Thyroid gland (tissue), 4 donors: ENCODE measurements at regions not wholly inside any gene's neighbourhood (a gene's known extent, or its start where the extent isn't known, plus 50 kb on each side); places are given as distances from the start of the nearest gene placed in this dataset. TPM values are rescaled to one million over a fixed set of nuclear protein-coding genes. Genes with fewer than 3 reads are reported as not detected.
A peak's percentile ranks its signal among the peaks of the same experiment; 100 is the strongest.

ENCODE experiments used
- DNase-seq, 2 donors: peaks; one replicate each; pipeline ENCODE4 v3.0.0-alpha.2; 2019
- H3K27ac ChIP-seq, 3 donors: fragments of 200-600 bp; sonication (generic); 1 replicate in 2 of 3; 2 replicates in 1 of 3; pipeline ENCODE4 v1.5.1; 2016 to 2019; ENCODE audit warnings: mild to moderate bottlenecking in 1 of 3, moderate library complexity in 1 of 3
- H3K27me3 ChIP-seq: fragments of 200-600 bp; sonication (generic); one replicate; pipeline ENCODE4 v1.5.1; 2019
- H3K36me3 ChIP-seq, 2 donors: fragments of 200-600 bp; sonication (generic); one replicate each; pipeline ENCODE4 v1.5.1; 2016 to 2019
- H3K4me1 ChIP-seq, 2 donors: fragments of 200-600 bp; sonication (generic); one replicate each; pipeline ENCODE4 v1.5.1; 2017 to 2019
- H3K4me3 ChIP-seq, 3 donors: fragments of 200-600 bp; sonication (generic); replicated peaks in 1 of 3; 1 replicate in 2 of 3; 2 replicates in 1 of 3; pipeline ENCODE4 v1.5.1; 2016; ENCODE audit warnings: mild to moderate bottlenecking in 1 of 3
- H3K9me3 ChIP-seq: fragments of 200-600 bp; sonication (generic); one replicate; pipeline ENCODE4 v1.5.1; 2017
- CTCF ChIP-seq, 6 experiments: fragments of 200-600 bp in 3 of 6; fragments of 450-650 bp in 3 of 6; sonication (generic) in 3 of 6; IDR thresholded peaks; one replicate each; pipeline ENCODE4 v1.5.1; 2016 to 2019; ENCODE audit warnings: antibody characterized with exemption in 6 of 6, mild to moderate bottlenecking in 2 of 6, inconsistent platforms in 1 of 6, moderate library complexity in 1 of 6
- POLR2A ChIP-seq, 2 donors: fragments of 450-650 bp; IDR thresholded peaks; one replicate each; pipeline ENCODE4 v1.6.1; 2017; ENCODE audit warnings: antibody characterized with exemption in 2 of 2, mild to moderate bottlenecking in 2 of 2, moderate library complexity in 1 of 2
- WGBS, 2 donors: methylation state at CpG; one replicate each; pipeline ENCODE4 v1.1.5; 2017; 5-methylcytosine and 5-hydroxymethylcytosine counted together
- intact Hi-C: fragments of 100-400 bp; cut with DNase I; formaldehyde crosslinking; loops from one replicate; pipeline ENCODE4 v1.15.1; 2023
- small RNA-seq: library from RNA; depleted of rRNA; stranded (forward); fragments of <200 nt; gene quantifications from one replicate; pipeline ENCODE3, GENCODE V24; 2016

GRCh38 chr3:111485086-111485485 is 56.9 kb upstream of the CD96 start:
- WGBS, 2 donors = 91 to 100% methylated on average over 1 of the region's 1 CpG
- TF ChIP-seq CTCF (IDR thresholded peaks at IDR 0.05) = no peak
- TF ChIP-seq POLR2A (IDR thresholded peaks at IDR 0.05) = no peak
- intact Hi-C loops = no loop called here
- H3K27me3 ChIP-seq = no peaks in the 10 kb centered on the region
- H3K4me1 ChIP-seq = peaks cover 12 to 20% of the 10 kb centered on the region in 2 donors
- H3K36me3 ChIP-seq = no peaks in the 10 kb centered on the region
- H3K4me3 ChIP-seq = no peak overlapping the region
- peak overlapping the region in 2 of 3 donors; percentile 24 to 38 for H3K27ac ChIP-seq
- H3K9me3 ChIP-seq = no peaks in the 10 kb centered on the region
- no peak for DNase-seq

Small RNA genes lying in the stretch of these regions (small RNA-seq; reads per million reads assigned to genes)
- not detected for gene ATP6V0CP2
